GM23338 (cell line): ENCODE measurements at regions not wholly inside any gene's neighbourhood (a gene's known extent, or its start where the extent isn't known, plus 50 kb on each side); places are given as distances from the start of the nearest gene placed in this dataset.

ENCODE experiments used
- CREB1 ChIP-seq: fragments of 250-450 bp; sonication (Bioruptor Pico); IDR thresholded peaks from 2 replicates; pipeline ENCODE4 v1.5.0; 2020; ENCODE audit warnings: low read depth, mild to moderate bottlenecking, moderate library complexity
- CTCF ChIP-seq, 2 experiments: fragments of 200-600 bp in 1 of 2; sonication (generic) in 1 of 2; conservative IDR thresholded peaks; 2 replicates each; pipeline versions ENCODE4 v1.5.1 to v1.6.1; 2016 to 2017; ENCODE audit warnings: antibody characterized with exemption in 2 of 2, low read depth in 2 of 2, mild to moderate bottlenecking in 2 of 2, moderate library complexity in 1 of 2
- ETS1 ChIP-seq: IDR thresholded peaks from 2 replicates; pipeline ENCODE4 v1.6.1; 2016; ENCODE audit warnings: antibody characterized with exemption
- EZH2 ChIP-seq: fragments of 200-600 bp; sonication (generic); IDR thresholded peaks from one replicate; pipeline ENCODE4 v1.8.0; 2017; ENCODE audit warnings: antibody characterized with exemption, mild to moderate bottlenecking, low read depth; ENCODE audit not compliant: unreplicated experiment
- EZH2phosphoT487 ChIP-seq: fragments of 200-600 bp; sonication (generic); IDR thresholded peaks from one replicate; pipeline ENCODE4 v1.8.1; 2018; ENCODE audit warnings: antibody characterized with exemption; ENCODE audit not compliant: unreplicated experiment
- JUNB ChIP-seq: IDR thresholded peaks from one replicate; pipeline ENCODE4 v1.6.1; 2016; ENCODE audit warnings: antibody characterized with exemption; ENCODE audit not compliant: unreplicated experiment
- NANOG ChIP-seq: IDR thresholded peaks from 2 replicates; pipeline ENCODE4 v1.6.1; 2016; ENCODE audit warnings: antibody characterized with exemption, borderline replicate concordance
- POLR2AphosphoS5 ChIP-seq: IDR thresholded peaks from 2 replicates; pipeline ENCODE4 v1.6.1; 2016; ENCODE audit warnings: antibody characterized with exemption, low read depth
- REST ChIP-seq: IDR thresholded peaks from one replicate; pipeline ENCODE4 v1.6.1; 2018; ENCODE audit warnings: antibody characterized with exemption; ENCODE audit not compliant: unreplicated experiment
- STAT1 ChIP-seq: IDR thresholded peaks from one replicate; pipeline ENCODE4 v1.6.1; 2016; ENCODE audit warnings: antibody characterized with exemption; ENCODE audit not compliant: unreplicated experiment
- ZNF331 ChIP-seq: fragments of 250-450 bp; sonication (Bioruptor Pico); IDR thresholded peaks from 2 replicates; pipeline ENCODE4 v1.5.0; 2020; ENCODE audit warnings: low read depth, mild to moderate bottlenecking, moderate library complexity

- TF ChIP-seq REST = no peak
- TF ChIP-seq CTCF (conservative IDR thresholded peaks at IDR 0.05; ENCODE audit: low read depth in 2 of 2) = no peak
- TF ChIP-seq POLR2AphosphoS5 = no peak
- no peak for TF ChIP-seq JUNB
- no peak for TF ChIP-seq EZH2
- no peak for TF ChIP-seq CREB1 (CRISPR knock-in tag)
- no peak for TF ChIP-seq EZH2phosphoT487
- no peak for TF ChIP-seq ZNF331
- TF ChIP-seq NANOG = no peak
- TF ChIP-seq ETS1 = no peak
- TF ChIP-seq STAT1 = no peak
Measured at GRCh38 chr2:81624825-81625224, 1320.3 kb upstream of the LRRTM1 start.
